CD8-positive, alpha-beta memory T cell (primary cell): ENCODE measurements at regions not wholly inside any gene's neighbourhood (a gene's known extent, or its start where the extent isn't known, plus 50 kb on each side); places are given as distances from the start of the nearest gene placed in this dataset.

Experiments
- CTCF ChIA-PET: fragments of 350-600 bp; sonication (Branson Sonifier 250); formaldehyde crosslinking; loops from one replicate; lab custom pipeline; 2021; ENCODE audit warnings: antibody characterized with exemption; lab: Charles Lee
- POLR2A ChIA-PET: fragments of 350-600 bp; sonication (Branson Sonifier 250); formaldehyde crosslinking; loops from one replicate; lab custom pipeline; 2021; ENCODE audit warnings: antibody characterized with exemption; lab: Charles Lee
- DNase-seq, 5 donors: peaks; one replicate each; pipeline versions ENCODE4 v3.0.0 to v3.0.0-alpha.2; 2020 to 2022; ENCODE audit warnings: mixed read lengths in 1 of 5
- H3K27ac ChIP-seq: one replicate; pipeline ENCODE4 v1.7.0; 2013; ENCODE audit warnings: low read depth, mild to moderate bottlenecking, low read length, moderate library complexity
- H3K27me3 ChIP-seq: 2 replicates; pipeline ENCODE4 v1.7.0; 2013; ENCODE audit warnings: low read length, mild to moderate bottlenecking; ENCODE audit not compliant: insufficient read depth, poor library complexity, severe bottlenecking
- H3K36me3 ChIP-seq: 2 replicates; pipeline ENCODE4 v1.7.0; 2013; ENCODE audit warnings: mild to moderate bottlenecking, low read length, moderate library complexity; ENCODE audit not compliant: insufficient read depth
- H3K4me1 ChIP-seq: 2 replicates; pipeline ENCODE4 v1.7.0; 2013; ENCODE audit warnings: mild to moderate bottlenecking, low read length, moderate library complexity; ENCODE audit not compliant: insufficient read depth
- H3K4me3 ChIP-seq: 2 replicates; pipeline ENCODE4 v1.7.0; 2013; ENCODE audit warnings: mild to moderate bottlenecking, low read length
- H3K9me3 ChIP-seq: 2 replicates; pipeline ENCODE4 v1.7.0; 2013; ENCODE audit warnings: mild to moderate bottlenecking, low read length
- H3K27ac Mint-ChIP-seq, 8 donors: one replicate each; pipeline ENCODE4 v1.8.0; 2020 to 2021; ENCODE audit warnings: mixed read lengths in 8 of 8, mild to moderate bottlenecking in 6 of 8, inconsistent platforms in 3 of 8, moderate library complexity in 3 of 8
- H3K27me3 Mint-ChIP-seq, 2 donors: one replicate each; pipeline ENCODE4 v1.8.0; 2020 to 2021; ENCODE audit warnings: mixed read lengths in 2 of 2, mild to moderate bottlenecking in 1 of 2, moderate library complexity in 1 of 2
- H3K36me3 Mint-ChIP-seq, 3 donors: one replicate each; pipeline ENCODE4 v1.8.0; 2020 to 2021; ENCODE audit warnings: mixed read lengths in 3 of 3, inconsistent platforms in 1 of 3, mild to moderate bottlenecking in 1 of 3
- H3K4me1 Mint-ChIP-seq, 3 donors: one replicate each; pipeline ENCODE4 v1.8.0; 2020 to 2021; ENCODE audit warnings: mixed read lengths in 3 of 3, inconsistent platforms in 1 of 3, mild to moderate bottlenecking in 1 of 3
- H3K4me3 Mint-ChIP-seq, 7 donors: one replicate each; pipeline ENCODE4 v1.8.0; 2020 to 2021; ENCODE audit warnings: mixed read lengths in 7 of 7, mild to moderate bottlenecking in 6 of 7, moderate library complexity in 4 of 7, inconsistent platforms in 2 of 7
- H3K9me3 Mint-ChIP-seq, 5 donors: one replicate each; pipeline ENCODE4 v1.8.0; 2020 to 2022; ENCODE audit warnings: mixed read lengths in 5 of 5, mild to moderate bottlenecking in 3 of 5, moderate library complexity in 2 of 5, inconsistent platforms in 1 of 5

GRCh38 chr7:114085592-114086501 is 167.0 kb upstream of the PPP1R3A start:
- Mint-ChIP-seq H3K9me3 (peaks cover 0 to 4% (median 0%) of the 10 kb centered on the region in 5 donors), H3K4me1 (peaks cover 42 to 58% (median 51%) of the 10 kb centered on the region in 3 donors), H3K27ac (peak overlapping the region in 3 of 8 donors; percentile 33 to 70 (median 50)), H3K27me3 (peaks cover 64 to 81% of the 10 kb centered on the region in 2 donors), H3K4me3 (peak overlapping the region; percentile 86 to 93 (median 87)), H3K36me3 (no peaks in the 10 kb centered on the region)
- Histone ChIP-seq H3K27ac (no peak overlapping the region), H3K27me3 (peaks cover 30% of the 10 kb centered on the region), H3K9me3 (no peaks in the 10 kb centered on the region), H3K4me1 (peaks cover 8% of the 10 kb centered on the region), H3K36me3 (no peaks in the 10 kb centered on the region), H3K4me3 (peak overlapping the region; percentile 45)
- ChIA-PET POLR2A (no interaction called here), CTCF (no interaction called here)
- peak in 2 of 5 donors; percentile 17 to 64 for DNase-seq

- H3K27ac ChIP-seq: no peak overlapping the region
- Mint-ChIP-seq H3K4me1 (peaks cover 42 to 58% (median 51%) of the 10 kb centered on the region in 3 donors), H3K4me3 (peak overlapping the region; percentile 86 to 93 (median 87)), H3K27ac (peak overlapping the region in 2 of 8 donors; percentile 27 to 50), H3K9me3 (peaks cover 0 to 4% (median 0%) of the 10 kb centered on the region in 5 donors), H3K27me3 (peaks cover 69 to 83% of the 10 kb centered on the region in 2 donors), H3K36me3 (no peaks in the 10 kb centered on the region)
- DNase-seq: no peak
- ChIA-PET CTCF (no interaction called here), POLR2A (no interaction called here)
- peaks cover 30% of the 10 kb centered on the region for H3K27me3 ChIP-seq
- H3K36me3 ChIP-seq: no peaks in the 10 kb centered on the region
- peaks cover 8% of the 10 kb centered on the region for H3K4me1 ChIP-seq
- peak overlapping the region; percentile 45 for H3K4me3 ChIP-seq
- H3K9me3 ChIP-seq: no peaks in the 10 kb centered on the region
Observed at GRCh38 chr7:114085313-114085591, 166.4 kb upstream of the PPP1R3A start.

- Mint-ChIP-seq H3K9me3 (peaks cover 0 to 4% (median 0%) of the 10 kb centered on the region in 5 donors), H3K4me3 (peak overlapping the region; percentile 86 to 93 (median 87)), H3K36me3 (no peaks in the 10 kb centered on the region), H3K4me1 (peaks cover 42 to 58% (median 51%) of the 10 kb centered on the region in 3 donors), H3K27ac (peak overlapping the region in 2 of 8 donors; percentile 36 to 50), H3K27me3 (peaks cover 69 to 84% of the 10 kb centered on the region in 2 donors)
- H3K4me1 ChIP-seq: peaks cover 8% of the 10 kb centered on the region
- peak overlapping the region; percentile 45 for H3K4me3 ChIP-seq
- peaks cover 30% of the 10 kb centered on the region for H3K27me3 ChIP-seq
- ChIA-PET POLR2A (no interaction called here), CTCF (no interaction called here)
- no peaks in the 10 kb centered on the region for H3K9me3 ChIP-seq
- H3K36me3 ChIP-seq: no peaks in the 10 kb centered on the region
- no peak for DNase-seq
- no peak overlapping the region for H3K27ac ChIP-seq
Observed at GRCh38 chr7:114084472-114085312, 165.9 kb upstream of the PPP1R3A start.

- no peak for DNase-seq
- ChIA-PET CTCF (no interaction called here), POLR2A (no interaction called here)
- H3K27ac Mint-ChIP-seq: peak overlapping the region in 2 of 8 donors; percentile 36 to 44
- Histone ChIP-seq H3K36me3 (no peaks in the 10 kb centered on the region), H3K27me3 (peaks cover 30% of the 10 kb centered on the region), H3K4me3 (no peak overlapping the region), H3K4me1 (peaks cover 8% of the 10 kb centered on the region), H3K27ac (no peak overlapping the region), H3K9me3 (no peaks in the 10 kb centered on the region)
- H3K36me3 Mint-ChIP-seq: no peaks in the 10 kb centered on the region
- peak overlapping the region; percentile 67 to 87 (median 73) for H3K4me3 Mint-ChIP-seq
- peaks cover 73 to 86% of the 10 kb centered on the region in 2 donors for H3K27me3 Mint-ChIP-seq
- H3K4me1 Mint-ChIP-seq: peaks cover 42 to 58% (median 51%) of the 10 kb centered on the region in 3 donors
- H3K9me3 Mint-ChIP-seq: peaks cover 0 to 4% (median 0%) of the 10 kb centered on the region in 5 donors
Observed at GRCh38 chr7:114084002-114084471, 165.2 kb upstream of the PPP1R3A start.

- H3K27me3 ChIP-seq: peaks cover 29% of the 10 kb centered on the region
- no peak for DNase-seq
- Mint-ChIP-seq H3K36me3 (no peaks in the 10 kb centered on the region), H3K4me3 (peak overlapping the region; percentile 67 to 87 (median 73)), H3K9me3 (peaks cover 0 to 4% (median 0%) of the 10 kb centered on the region in 5 donors), H3K27me3 (peaks cover 71 to 79% of the 10 kb centered on the region in 2 donors), H3K27ac (peak overlapping the region in 1 of 8 donors; percentile 36), H3K4me1 (peaks cover 42 to 58% (median 51%) of the 10 kb centered on the region in 3 donors)
- H3K4me1 ChIP-seq: peaks cover 8% of the 10 kb centered on the region
- H3K9me3 ChIP-seq: no peaks in the 10 kb centered on the region
- no peaks in the 10 kb centered on the region for H3K36me3 ChIP-seq
- CTCF ChIA-PET: no interaction called here
- H3K4me3 ChIP-seq: no peak overlapping the region
- no peak overlapping the region for H3K27ac ChIP-seq
- POLR2A ChIA-PET: no interaction called here
Observed at GRCh38 chr7:114083166-114084001, 164.6 kb upstream of the PPP1R3A start.

- H3K27ac Mint-ChIP-seq: peak overlapping the region in 1 of 8 donors; percentile 7
- H3K27me3 ChIP-seq: peaks cover 25% of the 10 kb centered on the region
- H3K36me3 ChIP-seq: no peaks in the 10 kb centered on the region
- H3K4me1 Mint-ChIP-seq: peaks cover 37 to 52% (median 46%) of the 10 kb centered on the region in 3 donors
- peaks cover 64 to 76% of the 10 kb centered on the region in 2 donors for H3K27me3 Mint-ChIP-seq
- peaks cover 8% of the 10 kb centered on the region for H3K4me1 ChIP-seq
- ChIA-PET CTCF (no interaction called here), POLR2A (no interaction called here)
- no peak overlapping the region for H3K4me3 ChIP-seq
- no peak overlapping the region for H3K27ac ChIP-seq
- peak overlapping the region; percentile 23 to 80 (median 43) for H3K4me3 Mint-ChIP-seq
- H3K9me3 ChIP-seq: no peaks in the 10 kb centered on the region
- no peak for DNase-seq
- H3K9me3 Mint-ChIP-seq: peaks cover 0 to 4% (median 0%) of the 10 kb centered on the region in 5 donors
- no peaks in the 10 kb centered on the region for H3K36me3 Mint-ChIP-seq
Observed at GRCh38 chr7:114082642-114083165, 163.9 kb upstream of the PPP1R3A start.
